ENCODE measurements at regions not wholly inside any gene's neighbourhood (a gene's known extent, or its start where the extent isn't known, plus 50 kb on each side); places are given as distances from the start of the nearest gene placed in this dataset.

DNA sequence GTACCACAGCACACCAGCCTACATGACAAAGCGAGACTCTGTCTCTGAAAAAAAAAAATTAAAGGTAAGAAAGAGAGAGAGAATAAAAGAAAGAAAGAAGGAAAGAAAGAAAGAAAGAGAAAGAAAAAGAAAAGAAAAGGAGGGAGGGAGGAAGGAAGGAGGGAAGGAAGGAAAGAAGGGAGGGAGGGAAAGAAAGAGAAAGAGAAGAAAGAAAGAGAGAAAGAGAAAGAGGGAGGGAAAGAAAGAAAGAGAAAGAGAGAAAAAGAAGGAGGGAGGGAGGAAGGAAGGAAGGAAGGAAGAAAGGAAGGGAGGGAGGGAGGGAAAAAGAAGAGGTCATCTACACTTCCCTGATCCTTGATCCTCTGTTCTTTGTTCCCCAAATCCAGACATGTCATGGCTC lies 104.8 kb upstream of the GJB5 start:
- TF ChIP-seq, protein P1, sequence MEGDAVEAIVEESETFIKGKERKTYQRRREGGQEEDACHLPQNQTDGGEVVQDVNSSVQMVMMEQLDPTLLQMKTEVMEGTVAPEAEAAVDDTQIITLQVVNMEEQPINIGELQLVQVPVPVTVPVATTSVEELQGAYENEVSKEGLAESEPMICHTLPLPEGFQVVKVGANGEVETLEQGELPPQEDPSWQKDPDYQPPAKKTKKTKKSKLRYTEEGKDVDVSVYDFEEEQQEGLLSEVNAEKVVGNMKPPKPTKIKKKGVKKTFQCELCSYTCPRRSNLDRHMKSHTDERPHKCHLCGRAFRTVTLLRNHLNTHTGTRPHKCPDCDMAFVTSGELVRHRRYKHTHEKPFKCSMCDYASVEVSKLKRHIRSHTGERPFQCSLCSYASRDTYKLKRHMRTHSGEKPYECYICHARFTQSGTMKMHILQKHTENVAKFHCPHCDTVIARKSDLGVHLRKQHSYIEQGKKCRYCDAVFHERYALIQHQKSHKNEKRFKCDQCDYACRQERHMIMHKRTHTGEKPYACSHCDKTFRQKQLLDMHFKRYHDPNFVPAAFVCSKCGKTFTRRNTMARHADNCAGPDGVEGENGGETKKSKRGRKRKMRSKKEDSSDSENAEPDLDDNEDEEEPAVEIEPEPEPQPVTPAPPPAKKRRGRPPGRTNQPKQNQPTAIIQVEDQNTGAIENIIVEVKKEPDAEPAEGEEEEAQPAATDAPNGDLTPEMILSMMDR (conservative IDR thresholded peaks at IDR 0.05; ENCODE audit: low read depth, low read length), result no peak
- TF ChIP-seq EZH2 (IDR thresholded peaks at IDR 0.05; ENCODE audit: low read length, unreplicated experiment), result no peak
